ENCODE measurements at regions not wholly inside any gene's neighbourhood (a gene's known extent, or its start where the extent isn't known, plus 50 kb on each side); places are given as distances from the start of the nearest gene placed in this dataset.

GRCh38 chr5:54927097-54927746 is 58.2 kb downstream of the ESM1 start:
- DNase-seq, result no peak

- no peak for DNase-seq
These were observed 60.9 kb downstream of the ESM1 start for GRCh38 chr5:54924487-54924886.

GRCh38 chr5:54917323-54917722 is 68.1 kb downstream of the ESM1 start:
- no peak for DNase-seq

GRCh38 chr5:54915466-54916027 is 69.8 kb downstream of the ESM1 start:
- no peak for DNase-seq

GRCh38 chr5:54912021-54912420 is 73.4 kb downstream of the ESM1 start:
- no peak for DNase-seq

- no peak for DNase-seq
These were observed 75.2 kb downstream of the ESM1 start for GRCh38 chr5:54909911-54910870.

GRCh38 chr5:54908774-54909525 is 76.4 kb downstream of the ESM1 start:
- DNase-seq, result no peak

- peak; percentile 14 for DNase-seq
These were observed 79.4 kb downstream of the ESM1 start for GRCh38 chr5:54905942-54906537.

GRCh38 chr5:54905246-54905795 is 80.1 kb downstream of the ESM1 start:
- DNase-seq, result no peak

GRCh38 chr5:54904425-54904824 is 81.0 kb downstream of the ESM1 start:
- DNase-seq, result no peak

- DNase-seq, result peak; percentile 77
These were observed 82.5 kb downstream of the ESM1 start for GRCh38 chr5:54902791-54903473.

- no peak for DNase-seq
These were observed 84.2 kb downstream of the ESM1 start for GRCh38 chr5:54900984-54901725.

- DNase-seq, result no peak
These were observed 88.4 kb downstream of the ESM1 start for GRCh38 chr5:54897001-54897400.

- DNase-seq, result peak; percentile 41
These were observed 89.5 kb downstream of the ESM1 start for GRCh38 chr5:54895816-54896341.

GRCh38 chr5:54894957-54895815 is 90.2 kb downstream of the ESM1 start:
- no peak for DNase-seq

GRCh38 chr5:54889826-54890225 is 95.6 kb downstream of the ESM1 start:
- DNase-seq, result no peak

- no peak for DNase-seq
These were observed 97.7 kb downstream of the ESM1 start for GRCh38 chr5:54887663-54888062.

GRCh38 chr5:54886866-54887265 is 98.5 kb downstream of the ESM1 start:
- DNase-seq, result no peak

- no peak for DNase-seq
These were observed 99.8 kb downstream of the ESM1 start for GRCh38 chr5:54885636-54886035.
